ENCODE measurements at regions not wholly inside any gene's neighbourhood (a gene's known extent, or its start where the extent isn't known, plus 50 kb on each side); places are given as distances from the start of the nearest gene placed in this dataset.

GRCh38 chr14:38884109-38884508 lies 218.9 kb downstream of the SEC23A start:
- Mint-ChIP-seq H3K27ac (no peak overlapping the region), H3K27me3 (ENCODE audit: low read depth) (peaks cover 4% of the 10 kb centered on the region), H3K4me1 (ENCODE audit: low read depth) (no peaks in the 10 kb centered on the region), H3K9me3 (ENCODE audit: insufficient read depth) (no peaks in the 10 kb centered on the region), H3K4me3 (no peak overlapping the region), H3K36me3 (ENCODE audit: low read depth) (no peaks in the 10 kb centered on the region)
- ChIA-PET CTCF (no interaction called here), POLR2A (no interaction called here)
- DNase-seq (no peak), ATAC-seq (no peak)

DNA sequence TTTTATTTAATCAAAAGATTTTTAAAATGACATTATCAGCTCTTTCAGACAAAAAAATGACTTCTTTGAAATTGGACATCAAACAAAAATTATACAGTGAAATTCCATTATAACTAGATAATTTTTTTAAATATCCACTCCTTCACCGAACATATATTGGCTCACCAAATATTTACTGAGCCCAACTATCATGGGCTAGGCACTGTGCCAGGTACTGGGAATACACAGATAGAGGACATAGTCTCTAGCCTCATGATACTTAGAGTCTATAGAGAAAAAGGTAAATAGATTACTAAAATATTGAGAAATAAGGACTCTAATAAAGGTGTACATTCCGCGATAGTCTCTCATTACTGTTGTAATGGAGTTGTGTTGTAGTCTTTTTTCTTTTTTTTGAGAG lies 219.9 kb downstream of the SEC23A start:
- no peaks in the 10 kb centered on the region for H3K4me1 Mint-ChIP-seq (ENCODE audit: low read depth)
- H3K9me3 Mint-ChIP-seq (ENCODE audit: insufficient read depth): no peaks in the 10 kb centered on the region
- DNase-seq (no peak), ATAC-seq (no peak)
- ChIA-PET POLR2A (no interaction called here), CTCF (interaction anchor here (0.8 kb wide), 1 partner anchor 16 kb away, joined by 4 read pairs; no protein-coding TSS in a partner anchor)
- peaks cover 2% of the 10 kb centered on the region for H3K27me3 Mint-ChIP-seq (ENCODE audit: low read depth)
- H3K27ac Mint-ChIP-seq: no peak overlapping the region
- H3K36me3 Mint-ChIP-seq (ENCODE audit: low read depth): no peaks in the 10 kb centered on the region
- H3K4me3 Mint-ChIP-seq: no peak overlapping the region

- DNase-seq: no peak
- Mint-ChIP-seq H3K27me3 (ENCODE audit: low read depth) (peaks cover 2% of the 10 kb centered on the region), H3K4me3 (no peak overlapping the region), H3K27ac (no peak overlapping the region), H3K9me3 (ENCODE audit: insufficient read depth) (no peaks in the 10 kb centered on the region), H3K36me3 (ENCODE audit: low read depth) (no peaks in the 10 kb centered on the region), H3K4me1 (ENCODE audit: low read depth) (no peaks in the 10 kb centered on the region)
- CTCF ChIA-PET: interaction anchor here (0.8 kb wide), 1 partner anchor 15 kb away, joined by 4 read pairs; no protein-coding TSS in a partner anchor
- POLR2A ChIA-PET: no interaction called here
- ATAC-seq: no peak
These were observed 220.5 kb downstream of the SEC23A start for GRCh38 chr14:38882533-38882932.

DNA sequence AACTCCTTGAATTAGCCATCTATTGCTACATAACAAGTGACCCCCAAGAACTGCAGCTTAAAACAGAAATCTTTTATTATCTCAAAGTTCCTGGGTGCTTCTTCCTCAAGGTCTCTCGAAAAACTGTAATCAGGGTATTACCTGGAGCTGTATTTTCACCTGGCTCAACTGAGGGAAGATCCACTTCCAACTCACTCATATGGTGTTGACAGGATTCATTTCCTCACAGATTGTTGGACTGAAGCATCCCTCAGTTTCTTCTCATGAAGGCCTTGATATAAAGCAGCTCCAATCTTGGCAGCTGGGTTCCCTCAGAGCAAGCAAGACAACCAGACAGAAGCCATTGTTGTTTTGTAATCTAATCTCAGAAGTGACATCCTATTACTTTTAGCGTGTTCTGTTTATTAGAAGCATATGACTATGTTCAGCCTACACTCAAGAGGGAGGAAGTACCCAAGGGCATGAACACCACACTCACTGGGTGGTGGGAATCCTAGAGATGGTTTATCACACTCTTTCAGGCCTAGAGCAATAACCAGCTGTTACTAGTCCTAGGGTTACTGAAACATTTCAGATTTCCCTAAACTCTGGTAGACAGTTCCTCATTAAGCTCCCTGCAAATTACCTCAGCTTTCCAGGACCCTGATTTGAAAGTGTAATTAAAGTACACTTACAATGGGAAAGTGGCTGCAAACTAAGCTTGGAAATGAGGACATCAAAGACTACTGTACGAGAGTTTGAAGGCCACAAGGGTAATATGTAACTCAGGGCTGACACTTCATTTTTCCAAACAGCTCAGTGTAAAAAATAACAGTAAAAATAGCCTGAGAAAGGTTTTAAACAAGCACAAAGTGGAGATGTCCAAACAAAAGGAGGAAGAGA lies 222.2 kb downstream of the SEC23A start:
- CTCF ChIA-PET: interaction anchor here (0.9 to 1.2 kb wide), 2 partner anchors 11 to 14 kb away, joined by 3 to 4 read pairs; no protein-coding TSS in a partner anchor
- Mint-ChIP-seq H3K4me1 (ENCODE audit: low read depth) (no peaks in the 10 kb centered on the region), H3K9me3 (ENCODE audit: insufficient read depth) (no peaks in the 10 kb centered on the region), H3K36me3 (ENCODE audit: low read depth) (no peaks in the 10 kb centered on the region), H3K4me3 (no peak overlapping the region), H3K27me3 (ENCODE audit: low read depth) (peaks cover 3% of the 10 kb centered on the region), H3K27ac (no peak overlapping the region)
- no peak for ATAC-seq
- POLR2A ChIA-PET: no interaction called here
- DNase-seq: no peak

GRCh38 chr14:38877744-38878388 lies 225.2 kb downstream of the SEC23A start:
- Mint-ChIP-seq H3K4me1 (ENCODE audit: low read depth) (no peaks in the 10 kb centered on the region), H3K36me3 (ENCODE audit: low read depth) (no peaks in the 10 kb centered on the region), H3K27ac (no peak overlapping the region), H3K9me3 (ENCODE audit: insufficient read depth) (no peaks in the 10 kb centered on the region), H3K4me3 (no peak overlapping the region), H3K27me3 (ENCODE audit: low read depth) (peaks cover 3% of the 10 kb centered on the region)
- POLR2A ChIA-PET: no interaction called here
- CTCF ChIA-PET: interaction anchor here (2.7 kb wide), 1 partner anchor 10 kb away, joined by 8 read pairs; no protein-coding TSS in a partner anchor
- ATAC-seq (no peak), DNase-seq (no peak)

DNA sequence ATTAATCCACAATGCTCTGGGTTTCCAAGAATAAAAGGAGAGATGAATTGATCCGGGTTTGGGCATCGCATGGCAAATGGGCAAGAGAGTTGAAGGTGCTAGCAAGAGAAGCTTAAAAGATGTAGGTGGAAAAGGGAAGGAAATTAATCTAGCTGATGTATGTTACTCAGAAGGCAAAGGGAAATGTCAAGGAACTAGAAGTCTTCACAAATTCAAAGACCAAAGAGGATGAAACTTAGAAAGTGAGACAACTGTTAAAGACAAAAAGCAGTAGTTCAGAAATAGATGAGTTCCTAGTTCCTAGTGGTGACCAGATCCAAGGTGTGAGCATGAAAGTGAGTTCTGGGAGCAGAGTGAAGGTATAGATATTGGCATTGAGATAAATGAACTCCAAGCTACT lies 228.3 kb downstream of the SEC23A start:
- CTCF ChIA-PET: no interaction called here
- Mint-ChIP-seq H3K27ac (no peak overlapping the region), H3K36me3 (ENCODE audit: low read depth) (no peaks in the 10 kb centered on the region), H3K27me3 (ENCODE audit: low read depth) (peaks cover 5% of the 10 kb centered on the region), H3K4me3 (no peak overlapping the region), H3K9me3 (ENCODE audit: insufficient read depth) (no peaks in the 10 kb centered on the region), H3K4me1 (ENCODE audit: low read depth) (no peaks in the 10 kb centered on the region)
- POLR2A ChIA-PET: no interaction called here
- ATAC-seq (no peak), DNase-seq (no peak)

- DNase-seq: no peak
- CTCF ChIA-PET: no interaction called here
These were observed 229.0 kb downstream of the SEC23A start for GRCh38 chr14:38873941-38874612.

GRCh38 chr14:38870296-38870836 lies 232.7 kb downstream of the SEC23A start:
- no peak for DNase-seq
- no peaks in the 10 kb centered on the region for H3K4me1 Mint-ChIP-seq (ENCODE audit: low read depth)
- H3K4me3 Mint-ChIP-seq: no peak overlapping the region
- CTCF ChIA-PET: interaction anchor here (0.9 kb wide), 1 partner anchor 10 kb away, joined by 3 read pairs; no protein-coding TSS in a partner anchor
- POLR2A ChIA-PET: no interaction called here
- H3K27ac Mint-ChIP-seq: no peak overlapping the region
- no peaks in the 10 kb centered on the region for H3K36me3 Mint-ChIP-seq (ENCODE audit: low read depth)
- no peak for ATAC-seq
- H3K27me3 Mint-ChIP-seq (ENCODE audit: low read depth): peaks cover 6% of the 10 kb centered on the region
- no peaks in the 10 kb centered on the region for H3K9me3 Mint-ChIP-seq (ENCODE audit: insufficient read depth)

More at GRCh38 chr14:38873941-38874612, 229.0 kb downstream of the SEC23A start:
- Mint-ChIP-seq H3K4me1 (ENCODE audit: low read depth) (no peaks in the 10 kb centered on the region), H3K27me3 (ENCODE audit: low read depth) (peaks cover 5% of the 10 kb centered on the region), H3K9me3 (ENCODE audit: insufficient read depth) (no peaks in the 10 kb centered on the region), H3K4me3 (no peak overlapping the region), H3K27ac (no peak overlapping the region), H3K36me3 (ENCODE audit: low read depth) (no peaks in the 10 kb centered on the region)
- POLR2A ChIA-PET: no interaction called here
- no peak for ATAC-seq

DNA sequence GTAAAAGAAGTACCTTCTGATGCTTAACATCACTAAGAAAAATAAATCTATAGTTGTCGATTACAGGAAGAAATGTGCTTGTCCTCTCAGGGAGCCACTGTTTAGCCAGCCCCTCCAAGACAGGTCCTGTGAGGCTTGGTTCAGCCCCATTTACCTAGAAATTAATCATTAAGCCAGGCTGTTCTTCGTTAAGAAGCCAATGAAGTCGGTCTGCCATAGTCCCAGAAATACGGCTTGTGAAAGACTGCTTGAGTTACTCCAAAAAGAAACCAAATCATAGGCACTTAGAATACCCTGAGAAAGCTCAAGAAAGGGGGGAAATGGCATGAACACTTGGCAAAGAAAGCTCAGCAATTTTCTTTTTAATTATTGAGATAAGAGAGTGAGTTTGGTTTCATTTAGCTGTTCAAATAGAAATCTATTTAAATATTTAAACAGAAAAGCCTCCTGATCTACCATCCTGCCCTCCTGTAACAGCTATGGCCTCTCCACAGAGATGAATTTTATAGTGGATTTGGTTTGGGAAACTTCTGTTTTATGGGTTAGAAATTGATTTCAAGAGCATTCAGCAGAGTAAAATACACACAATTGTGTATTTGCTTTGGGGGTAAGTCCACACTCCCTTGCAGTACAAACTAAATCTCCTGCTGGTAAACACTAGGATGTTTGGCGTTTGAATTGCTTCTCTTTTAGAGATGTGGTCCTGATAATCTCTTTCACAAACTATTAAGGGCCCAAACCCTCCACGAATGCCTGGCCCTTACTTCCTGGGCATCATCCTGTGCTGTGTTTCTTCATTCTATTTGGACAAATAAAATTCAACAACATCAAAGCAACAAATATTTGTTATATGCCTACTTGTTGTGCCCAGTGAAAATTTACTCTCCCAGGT lies 234.4 kb downstream of the SEC23A start:
- ChIA-PET CTCF (interaction anchor here (0.6 to 2.2 kb wide), 4 partner anchors 13 to 966 kb away, joined by 3 to 11 read pairs (median 4); no protein-coding TSS in a partner anchor), POLR2A (no interaction called here)
- no peaks in the 10 kb centered on the region for H3K36me3 Mint-ChIP-seq (ENCODE audit: low read depth)
- peaks cover 6% of the 10 kb centered on the region for H3K27me3 Mint-ChIP-seq (ENCODE audit: low read depth)
- no peak for ATAC-seq
- H3K4me3 Mint-ChIP-seq: no peak overlapping the region
- no peak overlapping the region for H3K27ac Mint-ChIP-seq
- H3K9me3 Mint-ChIP-seq (ENCODE audit: insufficient read depth): no peaks in the 10 kb centered on the region
- H3K4me1 Mint-ChIP-seq (ENCODE audit: low read depth): no peaks in the 10 kb centered on the region
- no peak for DNase-seq

DNA sequence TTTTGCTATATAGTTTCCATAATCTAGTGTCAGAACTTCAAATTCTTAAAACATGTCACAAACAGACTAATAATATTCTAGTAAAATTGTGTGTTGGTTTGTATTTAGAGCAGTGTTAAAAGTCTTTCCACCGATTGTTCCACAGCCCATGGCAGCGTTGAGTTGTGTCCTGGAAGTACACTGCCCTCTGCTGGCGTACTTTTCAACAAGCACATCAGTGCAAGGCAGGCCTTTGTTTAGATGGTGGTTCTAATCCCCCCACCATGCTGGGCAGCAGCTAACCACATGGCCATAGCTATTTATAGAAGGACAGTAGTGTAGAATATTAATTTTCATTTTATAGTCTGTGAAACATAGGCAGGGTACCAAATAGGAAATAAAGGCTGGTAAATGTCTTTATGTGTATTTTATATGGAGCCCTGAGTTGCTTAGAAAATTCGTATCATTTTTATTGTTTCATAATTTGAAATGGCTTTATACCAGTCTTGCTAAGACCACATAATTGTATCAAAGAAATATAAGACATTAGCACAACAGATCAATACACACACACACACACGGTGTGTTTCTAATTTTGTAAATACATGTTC lies 235.4 kb downstream of the SEC23A start:
- DNase-seq (peak; percentile 73), ATAC-seq (peak; percentile 72)
- no peaks in the 10 kb centered on the region for H3K36me3 Mint-ChIP-seq (ENCODE audit: low read depth)
- no peak overlapping the region for H3K27ac Mint-ChIP-seq
- POLR2A ChIA-PET: no interaction called here
- no peak overlapping the region for H3K4me3 Mint-ChIP-seq
- no peaks in the 10 kb centered on the region for H3K4me1 Mint-ChIP-seq (ENCODE audit: low read depth)
- H3K27me3 Mint-ChIP-seq (ENCODE audit: low read depth): peaks cover 4% of the 10 kb centered on the region
- no peaks in the 10 kb centered on the region for H3K9me3 Mint-ChIP-seq (ENCODE audit: insufficient read depth)
- CTCF ChIA-PET: interaction anchor here (0.7 to 2.2 kb wide), 10 partner anchors 9 to 965 kb away, joined by 4 to 11 read pairs (median 4); no protein-coding TSS in a partner anchor

DNA sequence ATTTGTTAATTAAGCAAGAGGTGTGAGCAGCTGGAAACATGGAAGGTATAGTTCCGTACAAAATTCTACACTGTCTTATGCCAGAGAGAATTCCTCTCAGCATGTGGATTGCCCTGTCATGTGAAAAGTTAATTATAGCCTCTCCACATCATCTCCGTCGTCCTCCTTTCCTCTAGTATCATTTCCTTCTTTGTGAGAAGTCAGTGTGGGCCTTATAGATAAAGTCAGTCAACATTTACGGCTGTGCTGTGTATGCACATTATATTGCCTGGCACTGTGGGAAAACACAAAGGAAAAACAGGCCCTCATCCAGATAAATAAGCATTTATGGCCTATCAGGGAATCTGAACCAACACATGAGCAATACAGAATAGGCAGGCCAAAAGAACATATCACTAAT lies 236.6 kb downstream of the SEC23A start:
- ATAC-seq: no peak
- no peak overlapping the region for H3K4me3 Mint-ChIP-seq
- H3K9me3 Mint-ChIP-seq (ENCODE audit: insufficient read depth): no peaks in the 10 kb centered on the region
- ChIA-PET POLR2A (no interaction called here), CTCF (interaction anchor here (1.0 kb wide), 1 partner anchor 961 kb away, joined by 3 read pairs; no protein-coding TSS in a partner anchor)
- H3K36me3 Mint-ChIP-seq (ENCODE audit: low read depth): no peaks in the 10 kb centered on the region
- DNase-seq: no peak
- H3K27ac Mint-ChIP-seq: no peak overlapping the region
- no peaks in the 10 kb centered on the region for H3K4me1 Mint-ChIP-seq (ENCODE audit: low read depth)
- peaks cover 3% of the 10 kb centered on the region for H3K27me3 Mint-ChIP-seq (ENCODE audit: low read depth)
